GM13976 (cell line): ENCODE measurements at regions not wholly inside any gene's neighbourhood (a gene's known extent, or its start where the extent isn't known, plus 50 kb on each side); places are given as distances from the start of the nearest gene placed in this dataset.
"Not testable (repeated sequence)": the region's sequence is repeated elsewhere in the genome, so short reads cannot be mapped to it uniquely, and the experiment has no call there.

Source experiments
- DNase-seq: peaks from one replicate; pipeline ENCODE4 v3.0.0; 2012; ENCODE audit warnings: low spot score
- CTCF ChIP-seq: IDR thresholded peaks from 2 replicates; pipeline ENCODE4 v1.5.1; 2012; ENCODE audit warnings: borderline replicate concordance, mild to moderate bottlenecking; ENCODE audit not compliant: insufficient read depth; ENCODE audit errors: extremely low read depth, missing control alignments, control extremely low read depth
- in situ Hi-C: fragments of 300-500 bp; cut with MboI; formaldehyde crosslinking; loops from one replicate; pipeline ENCODE4 v1.12.0; 2022; ENCODE audit warnings: low sequenced_read_pairs, mixed read lengths, inconsistent platforms; ENCODE audit not compliant: unreplicated experiment

DNA sequence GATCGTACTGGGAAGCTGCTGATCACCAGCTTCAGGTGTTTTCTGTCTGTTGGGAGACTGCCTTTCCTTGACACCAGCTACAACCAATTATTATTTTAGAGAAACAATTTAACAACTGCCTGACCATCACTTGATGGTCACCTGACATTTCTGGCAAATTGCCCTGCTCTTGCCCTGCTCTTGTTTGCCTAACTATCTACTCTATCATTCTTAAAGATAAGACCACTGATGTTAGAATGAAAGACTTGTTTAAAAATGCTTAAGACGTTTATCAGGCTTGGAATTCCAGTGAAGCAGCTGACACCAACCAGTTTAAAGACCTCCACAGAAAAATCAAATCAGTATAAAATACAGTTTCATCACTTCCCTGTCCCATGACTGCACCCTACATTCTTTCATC lies 423.3 kb upstream of the CAMK1G start:
- no peak for DNase-seq
- in situ Hi-C loops: no loop called here
- TF ChIP-seq CTCF: no peak

DNA sequence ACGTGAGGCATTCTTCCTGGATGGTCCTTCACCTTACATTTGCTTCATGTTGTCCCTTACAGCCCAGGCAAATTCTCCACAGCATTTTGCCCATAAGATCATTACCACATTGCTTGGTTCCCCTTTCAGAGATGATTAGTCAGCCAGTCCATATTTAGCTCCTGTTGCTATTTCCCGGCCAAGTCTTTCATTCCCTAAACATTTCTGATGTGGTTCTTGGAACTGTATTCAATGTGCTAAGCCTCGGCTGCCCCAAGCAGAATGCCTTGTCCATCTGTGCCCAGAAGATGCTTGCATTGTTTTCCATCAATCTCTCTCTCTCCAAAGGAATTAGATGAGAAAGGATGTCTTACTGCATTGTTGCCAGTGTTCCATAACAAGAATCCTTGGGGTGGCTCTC lies 420.9 kb upstream of the CAMK1G start:
- TF ChIP-seq CTCF: no peak
- no peak for DNase-seq
- in situ Hi-C loops: no loop called here

GRCh38 chr1:209168204-209168603 lies 415.3 kb upstream of the CAMK1G start:
- TF ChIP-seq CTCF: no peak
- DNase-seq: no peak
- in situ Hi-C loops: no loop called here

- in situ Hi-C loops: no loop called here
- TF ChIP-seq CTCF: no peak
- no peak for DNase-seq
Measured at GRCh38 chr1:209171151-209171550, 412.4 kb upstream of the CAMK1G start.

- DNase-seq: no peak
- in situ Hi-C loops: no loop called here
- no peak for TF ChIP-seq CTCF
Measured at GRCh38 chr1:209172286-209172685, 411.2 kb upstream of the CAMK1G start.

GRCh38 chr1:209172792-209173542 lies 410.5 kb upstream of the CAMK1G start:
- DNase-seq, in situ Hi-C loops: not testable (repeated sequence)

- DNase-seq, in situ Hi-C loops: not testable (repeated sequence)
Measured at GRCh38 chr1:209173796-209174195, 409.7 kb upstream of the CAMK1G start.
